Effector CD8-positive, alpha-beta T cell (primary cell): ENCODE measurements at regions not wholly inside any gene's neighbourhood (a gene's known extent, or its start where the extent isn't known, plus 50 kb on each side); places are given as distances from the start of the nearest gene placed in this dataset.

Experiments
- DNase-seq: peaks from one replicate; lab custom pipeline; 2025; lab: John Stamatoyannopoulos, UW

GRCh38 chr5:116650964-116651363 is 76.3 kb upstream of the SEMA6A start:
- no peak for DNase-seq

DNA sequence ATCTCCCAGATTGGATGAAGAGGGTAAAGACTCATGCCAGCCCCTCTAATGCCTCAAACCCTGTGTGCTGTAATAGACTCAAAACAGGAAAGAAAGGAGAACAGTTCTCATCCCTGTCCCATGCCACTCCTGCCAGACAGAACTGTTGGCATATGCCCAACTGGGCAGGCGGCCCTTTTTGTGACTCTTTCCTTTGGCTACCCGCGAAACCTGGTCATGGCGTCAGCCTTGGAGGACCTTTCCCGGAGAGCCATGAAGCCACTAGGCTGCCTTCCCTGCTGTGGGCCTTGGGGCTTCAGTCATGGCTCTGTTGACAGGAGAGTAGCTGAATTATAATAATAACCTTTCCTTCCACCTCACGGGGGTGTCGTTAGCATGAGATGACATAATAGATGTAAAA is 75.9 kb upstream of the SEMA6A start:
- DNase-seq: no peak

- DNase-seq: no peak
Measured at GRCh38 chr5:116646611-116647289, 72.1 kb upstream of the SEMA6A start.

- no peak for DNase-seq
Measured at GRCh38 chr5:116645627-116646026, 71.0 kb upstream of the SEMA6A start.

- no peak for DNase-seq
Measured at GRCh38 chr5:116640236-116640635, 65.6 kb upstream of the SEMA6A start.

DNA sequence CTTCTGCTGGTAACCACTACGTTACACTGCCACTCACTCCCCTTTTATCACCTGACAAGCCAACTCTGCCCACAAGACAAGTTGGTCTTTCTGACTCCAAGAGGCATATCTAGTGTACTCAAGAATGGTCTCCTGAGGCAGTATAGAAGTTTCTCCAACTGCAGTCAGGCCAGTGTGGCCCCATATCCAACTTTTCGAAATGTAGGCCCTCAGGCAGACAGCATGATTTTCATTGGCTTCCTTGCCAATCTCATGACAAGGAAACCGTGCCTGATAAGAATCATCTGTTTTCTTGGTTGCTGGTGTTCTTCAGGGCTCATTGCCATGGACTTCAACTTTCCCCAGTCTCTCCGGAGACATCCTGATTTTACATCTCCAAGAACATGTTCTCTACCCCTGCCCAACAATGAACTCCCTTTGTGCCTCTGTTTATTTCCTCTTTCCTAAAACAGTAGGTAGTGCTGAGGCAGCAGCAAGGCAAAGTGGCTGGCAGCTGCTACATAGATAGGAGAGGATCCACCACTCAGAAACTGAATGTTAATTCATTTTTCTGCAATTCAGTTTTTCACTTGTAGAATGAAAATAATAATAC is 62.6 kb upstream of the SEMA6A start:
- DNase-seq: no peak

DNA sequence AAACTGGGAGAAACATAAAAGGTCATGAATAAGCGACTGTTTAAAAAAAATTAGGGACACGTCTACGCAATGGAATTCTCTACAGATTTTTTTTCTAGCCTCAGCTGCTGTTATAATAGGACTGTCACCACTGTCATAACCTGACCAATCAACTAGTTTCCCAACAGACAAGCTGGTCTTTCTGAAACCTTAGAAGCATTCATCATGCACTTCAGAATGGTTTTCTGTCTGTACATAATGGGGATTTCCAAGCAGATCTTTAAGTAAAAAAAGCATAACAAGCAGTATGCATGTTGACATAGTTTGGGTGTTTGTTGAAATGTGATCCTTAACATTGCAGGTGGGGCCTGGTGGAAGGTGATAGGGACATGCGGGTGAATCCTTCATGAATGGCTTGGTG is 58.3 kb upstream of the SEMA6A start:
- no peak for DNase-seq

DNA sequence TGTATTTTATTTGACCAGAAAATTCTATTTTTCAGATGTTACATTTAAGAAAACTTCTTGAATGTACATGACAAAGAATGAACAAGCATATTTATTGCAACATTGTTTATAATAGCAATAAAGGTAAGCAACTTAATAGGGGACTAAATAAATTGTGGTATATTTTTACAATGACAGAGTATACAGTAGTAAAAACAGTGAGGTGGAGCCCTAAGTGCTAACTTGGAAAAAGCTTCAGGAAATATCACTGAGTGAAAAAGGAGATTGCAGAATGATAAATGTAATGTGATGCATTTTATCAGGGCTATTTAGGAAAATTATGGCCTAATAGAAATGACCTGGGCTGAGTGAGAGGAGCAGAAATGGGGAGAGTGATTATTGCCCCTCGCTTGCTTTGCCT is 56.5 kb upstream of the SEMA6A start:
- no peak for DNase-seq

DNA sequence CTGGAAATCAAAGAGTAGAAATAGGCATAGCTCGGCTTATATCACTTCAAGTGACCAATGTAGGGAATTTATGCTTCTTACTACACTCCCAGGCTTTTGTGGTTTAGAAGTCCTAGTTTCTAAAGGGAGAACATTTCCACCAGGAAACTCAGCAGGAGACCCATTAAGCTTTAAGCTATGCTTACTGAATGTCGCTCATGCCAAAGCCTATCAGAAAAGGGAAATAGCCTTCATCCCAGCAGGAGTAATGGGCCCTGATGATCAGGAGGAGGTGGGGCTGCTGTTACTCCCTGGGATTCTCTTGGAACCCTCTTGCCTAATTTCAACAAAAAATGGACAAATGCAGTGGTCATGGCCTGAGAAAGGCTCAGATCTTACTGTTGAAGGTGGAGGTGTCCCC is 54.5 kb upstream of the SEMA6A start:
- no peak for DNase-seq

- DNase-seq: no peak
Measured at GRCh38 chr5:116626945-116627679, 52.5 kb upstream of the SEMA6A start.

GRCh38 chr5:116626272-116626723 is 51.7 kb upstream of the SEMA6A start:
- no peak for DNase-seq
